GM12878 (cell line): ENCODE measurements at regions not wholly inside any gene's neighbourhood (a gene's known extent, or its start where the extent isn't known, plus 50 kb on each side); places are given as distances from the start of the nearest gene placed in this dataset.

ENCODE experiments used
- BACH1 ChIP-seq: fragments of 450-650 bp; IDR thresholded peaks from 2 replicates; pipeline ENCODE4 v1.6.1; 2017; ENCODE audit warnings: mild to moderate bottlenecking, borderline replicate concordance
- FOXM1 ChIP-seq: IDR thresholded peaks from 2 replicates; pipeline ENCODE4 v1.6.1; 2012; ENCODE audit warnings: low read depth, mild to moderate bottlenecking, inconsistent platforms, low read length, moderate library complexity
- MEF2B ChIP-seq: fragments of 450-650 bp; IDR thresholded peaks from 2 replicates; pipeline ENCODE4 v1.6.1; 2018; ENCODE audit warnings: mild to moderate bottlenecking, moderate library complexity; ENCODE audit not compliant: partially characterized antibody, poor library complexity, severe bottlenecking
- PKNOX1 ChIP-seq: fragments of 450-650 bp; IDR thresholded peaks from 2 replicates; pipeline ENCODE4 v1.6.1; 2016; ENCODE audit warnings: mild to moderate bottlenecking
- POLR2AphosphoS2 ChIP-seq: IDR thresholded peaks from 2 replicates; pipeline ENCODE4 v1.6.1; 2011; ENCODE audit warnings: low read depth, mild to moderate bottlenecking, low read length, improper control_type of control experiment, moderate library complexity
- POLR2AphosphoS5 ChIP-seq: IDR thresholded peaks from 2 replicates; pipeline ENCODE4 v1.6.1; 2011; ENCODE audit warnings: mild to moderate bottlenecking, low read length, inconsistent platforms
- RB1 ChIP-seq: fragments of 450-650 bp; formaldehyde crosslinking; IDR thresholded peaks from 2 replicates; pipeline ENCODE4 v1.6.1; 2017; ENCODE audit warnings: mild to moderate bottlenecking, borderline replicate concordance
- RUNX3 ChIP-seq: IDR thresholded peaks from 2 replicates; pipeline ENCODE4 v1.6.1; 2012; ENCODE audit warnings: low read length, inconsistent platforms
- SREBF2 ChIP-seq: IDR thresholded peaks from 2 replicates; pipeline ENCODE4 v1.6.1; 2012; ENCODE audit warnings: mild to moderate bottlenecking, low read length
- STAT1 ChIP-seq: fragments of 450-650 bp; conservative IDR thresholded peaks from 2 replicates; pipeline ENCODE4 v1.6.1; 2014; ENCODE audit warnings: antibody characterized with exemption, mild to moderate bottlenecking
- TCF3 ChIP-seq: IDR thresholded peaks from 2 replicates; pipeline ENCODE4 v1.6.1; 2012; ENCODE audit warnings: low read depth, mild to moderate bottlenecking, low read length, borderline replicate concordance; ENCODE audit not compliant: insufficient read depth
- ZBTB11 ChIP-seq: fragments of 450-650 bp; formaldehyde crosslinking; IDR thresholded peaks from 2 replicates; pipeline ENCODE4 v1.5.0; 2022; ENCODE audit warnings: mild to moderate bottlenecking, missing genetic modification characterization
- ZNF274 ChIP-seq: IDR thresholded peaks from one replicate; pipeline ENCODE4 v1.8.0; 2011; ENCODE audit not compliant: insufficient read length, insufficient read depth
- ZNF687 ChIP-seq: fragments of 450-650 bp; IDR thresholded peaks from 2 replicates; pipeline ENCODE4 v1.6.1; 2017; ENCODE audit warnings: mild to moderate bottlenecking, moderate library complexity
- ZSCAN29 ChIP-seq: fragments of 450-650 bp; IDR thresholded peaks from 2 replicates; pipeline ENCODE4 v1.6.1; 2017; ENCODE audit warnings: mild to moderate bottlenecking, moderate library complexity
- TF ChIP-seq, protein P1 (sequence below): IDR thresholded peaks from 2 replicates; pipeline ENCODE4 v1.6.1; 2011; ENCODE audit warnings: low read depth, low read length, improper control_type of control experiment, borderline replicate concordance
- TF ChIP-seq, protein P2 (sequence below): fragments of 450-650 bp; IDR thresholded peaks from 2 replicates; pipeline ENCODE4 v1.6.1; 2017; ENCODE audit warnings: mild to moderate bottlenecking, low read depth, inconsistent platforms; ENCODE audit not compliant: poor library complexity, severe bottlenecking

- TF ChIP-seq MEF2B (no peak), FOXM1 (peak; percentile 39; the same call in 1 of the 2 replicates), POLR2AphosphoS5 (no peak), SREBF2 (no peak), ZBTB11 (CRISPR knock-in tag) (no peak), ZNF687 (no peak), RUNX3 (peak; percentile 45), RB1 (no peak), BACH1 (no peak), ZNF274 (no peak), POLR2AphosphoS2 (no peak), STAT1 (no peak), PKNOX1 (no peak), ZSCAN29 (no peak), TCF3 (no peak)
- TF ChIP-seq, protein P1, sequence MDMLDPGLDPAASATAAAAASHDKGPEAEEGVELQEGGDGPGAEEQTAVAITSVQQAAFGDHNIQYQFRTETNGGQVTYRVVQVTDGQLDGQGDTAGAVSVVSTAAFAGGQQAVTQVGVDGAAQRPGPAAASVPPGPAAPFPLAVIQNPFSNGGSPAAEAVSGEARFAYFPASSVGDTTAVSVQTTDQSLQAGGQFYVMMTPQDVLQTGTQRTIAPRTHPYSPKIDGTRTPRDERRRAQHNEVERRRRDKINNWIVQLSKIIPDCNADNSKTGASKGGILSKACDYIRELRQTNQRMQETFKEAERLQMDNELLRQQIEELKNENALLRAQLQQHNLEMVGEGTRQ: no peak
- TF ChIP-seq, protein P2, sequence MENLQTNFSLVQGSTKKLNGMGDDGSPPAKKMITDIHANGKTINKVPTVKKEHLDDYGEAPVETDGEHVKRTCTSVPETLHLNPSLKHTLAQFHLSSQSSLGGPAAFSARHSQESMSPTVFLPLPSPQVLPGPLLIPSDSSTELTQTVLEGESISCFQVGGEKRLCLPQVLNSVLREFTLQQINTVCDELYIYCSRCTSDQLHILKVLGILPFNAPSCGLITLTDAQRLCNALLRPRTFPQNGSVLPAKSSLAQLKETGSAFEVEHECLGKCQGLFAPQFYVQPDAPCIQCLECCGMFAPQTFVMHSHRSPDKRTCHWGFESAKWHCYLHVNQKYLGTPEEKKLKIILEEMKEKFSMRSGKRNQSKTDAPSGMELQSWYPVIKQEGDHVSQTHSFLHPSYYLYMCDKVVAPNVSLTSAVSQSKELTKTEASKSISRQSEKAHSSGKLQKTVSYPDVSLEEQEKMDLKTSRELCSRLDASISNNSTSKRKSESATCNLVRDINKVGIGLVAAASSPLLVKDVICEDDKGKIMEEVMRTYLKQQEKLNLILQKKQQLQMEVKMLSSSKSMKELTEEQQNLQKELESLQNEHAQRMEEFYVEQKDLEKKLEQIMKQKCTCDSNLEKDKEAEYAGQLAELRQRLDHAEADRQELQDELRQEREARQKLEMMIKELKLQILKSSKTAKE: no peak
These were observed 54.8 kb upstream of the MBOAT1 start (continued) for GRCh38 chr6:20266851-20267608.
